ENCODE measurements at regions not wholly inside any gene's neighbourhood (a gene's known extent, or its start where the extent isn't known, plus 50 kb on each side); places are given as distances from the start of the nearest gene placed in this dataset.

DNA sequence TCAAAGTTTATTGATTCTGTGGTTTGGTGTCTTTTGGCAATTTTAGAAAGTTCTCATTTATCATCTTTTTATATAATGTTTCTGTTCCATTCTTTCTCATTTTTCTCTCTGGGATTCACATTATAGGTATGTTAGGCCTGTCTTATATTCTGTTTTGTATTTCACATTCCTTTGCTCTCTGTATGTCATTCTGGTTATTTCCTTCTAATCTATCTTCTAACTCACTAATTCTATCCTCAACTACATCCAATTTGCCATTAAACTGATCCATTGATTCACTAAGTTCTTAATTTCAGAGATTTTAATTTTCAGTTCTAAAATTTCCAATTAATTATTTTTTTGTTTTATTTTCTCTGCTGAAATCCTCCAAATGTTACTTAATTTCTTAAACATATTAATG is 234.8 kb downstream of the FOXD2 start:
- no peak overlapping the region for H3K4me2 ChIP-seq
- no peaks in the 10 kb centered on the region for H3K36me3 ChIP-seq (ENCODE audit: insufficient read depth)
- H2AFZ ChIP-seq (ENCODE audit: low read depth), result no peak overlapping the region
- H4K20me1 ChIP-seq (ENCODE audit: insufficient read depth), result no peaks in the 10 kb centered on the region
- no peaks in the 10 kb centered on the region for H3K4me1 ChIP-seq (ENCODE audit: low read depth, poor library complexity, severe bottlenecking)
- H3K79me2 ChIP-seq (ENCODE audit: insufficient read depth, low read depth), result no peaks in the 10 kb centered on the region
- no peaks in the 10 kb centered on the region for H3K27me3 ChIP-seq (ENCODE audit: insufficient read depth, low read depth)
- TF ChIP-seq, protein P1, sequence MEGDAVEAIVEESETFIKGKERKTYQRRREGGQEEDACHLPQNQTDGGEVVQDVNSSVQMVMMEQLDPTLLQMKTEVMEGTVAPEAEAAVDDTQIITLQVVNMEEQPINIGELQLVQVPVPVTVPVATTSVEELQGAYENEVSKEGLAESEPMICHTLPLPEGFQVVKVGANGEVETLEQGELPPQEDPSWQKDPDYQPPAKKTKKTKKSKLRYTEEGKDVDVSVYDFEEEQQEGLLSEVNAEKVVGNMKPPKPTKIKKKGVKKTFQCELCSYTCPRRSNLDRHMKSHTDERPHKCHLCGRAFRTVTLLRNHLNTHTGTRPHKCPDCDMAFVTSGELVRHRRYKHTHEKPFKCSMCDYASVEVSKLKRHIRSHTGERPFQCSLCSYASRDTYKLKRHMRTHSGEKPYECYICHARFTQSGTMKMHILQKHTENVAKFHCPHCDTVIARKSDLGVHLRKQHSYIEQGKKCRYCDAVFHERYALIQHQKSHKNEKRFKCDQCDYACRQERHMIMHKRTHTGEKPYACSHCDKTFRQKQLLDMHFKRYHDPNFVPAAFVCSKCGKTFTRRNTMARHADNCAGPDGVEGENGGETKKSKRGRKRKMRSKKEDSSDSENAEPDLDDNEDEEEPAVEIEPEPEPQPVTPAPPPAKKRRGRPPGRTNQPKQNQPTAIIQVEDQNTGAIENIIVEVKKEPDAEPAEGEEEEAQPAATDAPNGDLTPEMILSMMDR (conservative IDR thresholded peaks at IDR 0.05; ENCODE audit: low read depth, low read length), result no peak
- H3K27ac ChIP-seq, result no peak overlapping the region
- H3K9ac ChIP-seq, result no peak overlapping the region
- H3K4me3 ChIP-seq (IDR thresholded peaks at IDR 0.05; ENCODE audit: insufficient read depth, low read depth, low read length), result no peak overlapping the region

DNA sequence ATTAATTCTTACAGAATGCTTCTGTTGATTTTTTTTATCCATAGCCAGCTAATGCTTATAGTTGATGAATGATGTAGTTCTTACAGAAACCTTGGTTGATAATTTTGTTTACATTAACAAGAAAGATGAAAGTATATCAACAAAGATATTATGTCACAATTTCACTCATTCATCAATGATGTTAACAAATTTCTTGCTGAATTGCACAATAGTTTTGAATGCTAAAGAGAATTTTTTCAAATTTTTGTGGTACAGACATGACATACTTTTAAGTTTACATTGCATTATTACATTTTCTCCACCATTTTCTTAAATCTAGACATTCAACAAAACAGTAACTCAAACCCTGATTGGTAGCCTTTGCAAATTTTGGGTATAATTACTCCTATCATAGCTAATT is 236.3 kb downstream of the FOXD2 start:
- no peak overlapping the region for H3K27ac ChIP-seq
- TF ChIP-seq, protein P1 (conservative IDR thresholded peaks at IDR 0.05; ENCODE audit: low read depth, low read length), result no peak
- no peak overlapping the region for H3K4me3 ChIP-seq (IDR thresholded peaks at IDR 0.05; ENCODE audit: insufficient read depth, low read depth, low read length)
- H4K20me1 ChIP-seq (ENCODE audit: insufficient read depth), result no peaks in the 10 kb centered on the region
- H3K79me2 ChIP-seq (ENCODE audit: insufficient read depth, low read depth), result no peaks in the 10 kb centered on the region
- no peaks in the 10 kb centered on the region for H3K27me3 ChIP-seq (ENCODE audit: insufficient read depth, low read depth)
- no peaks in the 10 kb centered on the region for H3K36me3 ChIP-seq (ENCODE audit: insufficient read depth)
- H3K4me1 ChIP-seq (ENCODE audit: low read depth, poor library complexity, severe bottlenecking), result no peaks in the 10 kb centered on the region
- H3K4me2 ChIP-seq, result no peak overlapping the region
- H3K9ac ChIP-seq, result no peak overlapping the region
- no peak overlapping the region for H2AFZ ChIP-seq (ENCODE audit: low read depth)

DNA sequence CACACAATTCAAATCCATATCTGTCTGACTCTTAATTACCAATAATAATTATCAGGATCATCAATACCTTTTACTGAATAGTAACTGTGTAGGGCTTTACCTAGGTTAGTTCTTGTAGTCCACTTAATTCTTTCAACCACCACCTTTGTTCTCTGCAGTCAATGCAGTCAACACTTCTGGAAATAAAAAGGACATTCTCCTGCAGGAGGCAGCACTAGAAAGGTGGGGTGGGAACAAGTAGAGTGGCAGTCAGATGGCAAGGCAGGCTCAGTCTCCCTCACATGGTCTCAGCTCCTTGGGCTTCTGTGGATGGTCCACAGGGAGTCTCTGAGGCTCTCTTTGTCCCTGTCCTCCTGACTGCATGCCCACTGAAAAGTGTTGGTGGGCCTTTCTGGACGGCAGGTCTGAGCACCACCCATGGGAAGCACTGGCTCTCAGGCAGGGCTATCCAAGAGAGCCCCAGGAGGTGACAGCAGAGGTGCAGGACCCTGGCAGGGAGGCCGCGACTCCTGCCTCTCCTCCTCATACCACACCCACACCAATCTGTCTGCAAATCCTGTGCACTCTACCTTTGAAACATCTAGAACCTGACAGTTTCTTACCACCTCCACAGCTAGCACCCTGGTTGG is 237.3 kb downstream of the FOXD2 start:
- Histone ChIP-seq H3K4me1 (ENCODE audit: low read depth, poor library complexity, severe bottlenecking) (no peaks in the 10 kb centered on the region), H2AFZ (ENCODE audit: low read depth) (no peak overlapping the region), H3K9ac (no peak overlapping the region), H4K20me1 (ENCODE audit: insufficient read depth) (no peaks in the 10 kb centered on the region), H3K4me3 (IDR thresholded peaks at IDR 0.05; ENCODE audit: insufficient read depth, low read depth, low read length) (no peak overlapping the region), H3K27me3 (ENCODE audit: insufficient read depth, low read depth) (no peaks in the 10 kb centered on the region), H3K4me2 (no peak overlapping the region), H3K79me2 (ENCODE audit: insufficient read depth, low read depth) (no peaks in the 10 kb centered on the region), H3K27ac (no peak overlapping the region), H3K36me3 (ENCODE audit: insufficient read depth) (no peaks in the 10 kb centered on the region)
- TF ChIP-seq, protein P1 (conservative IDR thresholded peaks at IDR 0.05; ENCODE audit: low read depth, low read length), result no peak

DNA sequence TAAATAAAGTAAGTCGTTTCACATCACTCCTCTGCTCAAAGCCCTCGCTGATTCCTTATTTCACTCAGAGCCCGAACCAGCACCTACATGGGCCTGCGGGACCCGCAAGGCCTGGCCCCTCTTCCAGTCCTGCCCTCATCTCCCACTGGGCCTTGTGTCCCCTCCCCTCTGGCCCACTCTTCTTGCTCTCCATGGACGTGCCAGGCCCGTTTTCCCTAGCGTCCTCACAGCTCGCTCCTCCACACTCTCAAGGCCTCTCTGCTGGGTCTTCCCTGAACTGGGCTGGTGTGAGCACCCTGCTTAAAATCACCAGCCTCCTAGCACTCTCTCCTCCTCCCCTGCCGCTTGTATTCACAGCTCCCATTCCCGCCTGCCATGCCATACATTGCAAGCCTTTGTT is 237.9 kb downstream of the FOXD2 start:
- TF ChIP-seq, protein P1 (conservative IDR thresholded peaks at IDR 0.05; ENCODE audit: low read depth, low read length), result no peak
- no peaks in the 10 kb centered on the region for H3K27me3 ChIP-seq (ENCODE audit: insufficient read depth, low read depth)
- H3K79me2 ChIP-seq (ENCODE audit: insufficient read depth, low read depth), result no peaks in the 10 kb centered on the region
- H3K4me1 ChIP-seq (ENCODE audit: low read depth, poor library complexity, severe bottlenecking), result no peaks in the 10 kb centered on the region
- H3K36me3 ChIP-seq (ENCODE audit: insufficient read depth), result no peaks in the 10 kb centered on the region
- no peak overlapping the region for H3K27ac ChIP-seq
- no peak overlapping the region for H3K4me3 ChIP-seq (IDR thresholded peaks at IDR 0.05; ENCODE audit: insufficient read depth, low read depth, low read length)
- no peak overlapping the region for H3K9ac ChIP-seq
- no peak overlapping the region for H3K4me2 ChIP-seq
- H2AFZ ChIP-seq (ENCODE audit: low read depth), result no peak overlapping the region
- no peaks in the 10 kb centered on the region for H4K20me1 ChIP-seq (ENCODE audit: insufficient read depth)
